HEK293 (cell line): ENCODE measurements at regions not wholly inside any gene's neighbourhood (a gene's known extent, or its start where the extent isn't known, plus 50 kb on each side); places are given as distances from the start of the nearest gene placed in this dataset.

Experiments used
- SP3 ChIP-seq: fragments of 450-650 bp; formaldehyde crosslinking; IDR thresholded peaks from 2 replicates; pipeline ENCODE4 v1.5.1; 2016; ENCODE audit warnings: missing biosample characterization, missing genetic modification characterization
- ZBTB11 ChIP-seq: fragments of 450-650 bp; formaldehyde crosslinking; conservative IDR thresholded peaks from 2 replicates; pipeline ENCODE4 v1.5.1; 2016; ENCODE audit warnings: low read depth, missing biosample characterization, missing genetic modification characterization
- ZBTB17 ChIP-seq: fragments of 450-650 bp; formaldehyde crosslinking; IDR thresholded peaks from 2 replicates; pipeline ENCODE4 v1.5.1; 2016; ENCODE audit warnings: missing biosample characterization, missing genetic modification characterization
- ZBTB7A ChIP-seq: fragments of 450-650 bp; formaldehyde crosslinking; IDR thresholded peaks from 2 replicates; pipeline ENCODE4 v1.5.1; 2016; ENCODE audit warnings: low read depth, missing biosample characterization, missing genetic modification characterization
- ZNF530 ChIP-seq: fragments of 450-650 bp; formaldehyde crosslinking; IDR thresholded peaks from 2 replicates; pipeline ENCODE4 v1.5.1; 2016; ENCODE audit warnings: low read depth, missing biosample characterization, missing genetic modification characterization
- ZNF549 ChIP-seq: fragments of 450-650 bp; IDR thresholded peaks from 2 replicates; pipeline ENCODE4 v1.5.1; 2018; ENCODE audit warnings: missing biosample characterization, missing genetic modification characterization, mild to moderate bottlenecking, inconsistent platforms, moderate library complexity
- TF ChIP-seq, protein P1 (sequence below): fragments of 450-650 bp; formaldehyde crosslinking; IDR thresholded peaks from 2 replicates; pipeline ENCODE4 v1.5.1; 2016; ENCODE audit warnings: missing biosample characterization, missing genetic modification characterization
- TF ChIP-seq, protein P2 (sequence below): fragments of 450-650 bp; formaldehyde crosslinking; IDR thresholded peaks from 2 replicates; pipeline ENCODE4 v1.5.1; 2016; ENCODE audit warnings: missing biosample characterization, missing genetic modification characterization, low read depth

- TF ChIP-seq, protein P1, sequence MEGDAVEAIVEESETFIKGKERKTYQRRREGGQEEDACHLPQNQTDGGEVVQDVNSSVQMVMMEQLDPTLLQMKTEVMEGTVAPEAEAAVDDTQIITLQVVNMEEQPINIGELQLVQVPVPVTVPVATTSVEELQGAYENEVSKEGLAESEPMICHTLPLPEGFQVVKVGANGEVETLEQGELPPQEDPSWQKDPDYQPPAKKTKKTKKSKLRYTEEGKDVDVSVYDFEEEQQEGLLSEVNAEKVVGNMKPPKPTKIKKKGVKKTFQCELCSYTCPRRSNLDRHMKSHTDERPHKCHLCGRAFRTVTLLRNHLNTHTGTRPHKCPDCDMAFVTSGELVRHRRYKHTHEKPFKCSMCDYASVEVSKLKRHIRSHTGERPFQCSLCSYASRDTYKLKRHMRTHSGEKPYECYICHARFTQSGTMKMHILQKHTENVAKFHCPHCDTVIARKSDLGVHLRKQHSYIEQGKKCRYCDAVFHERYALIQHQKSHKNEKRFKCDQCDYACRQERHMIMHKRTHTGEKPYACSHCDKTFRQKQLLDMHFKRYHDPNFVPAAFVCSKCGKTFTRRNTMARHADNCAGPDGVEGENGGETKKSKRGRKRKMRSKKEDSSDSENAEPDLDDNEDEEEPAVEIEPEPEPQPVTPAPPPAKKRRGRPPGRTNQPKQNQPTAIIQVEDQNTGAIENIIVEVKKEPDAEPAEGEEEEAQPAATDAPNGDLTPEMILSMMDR (tag by site-specific recombination): no peak
- TF ChIP-seq ZBTB17 (no peak), SP3 (tag by site-specific recombination) (no peak), ZNF549 (tag by site-specific recombination) (no peak), ZNF530 (tag by site-specific recombination) (no peak), ZBTB11 (tag by site-specific recombination) (no peak), ZBTB7A (tag by site-specific recombination) (no peak)
- TF ChIP-seq, protein P2, sequence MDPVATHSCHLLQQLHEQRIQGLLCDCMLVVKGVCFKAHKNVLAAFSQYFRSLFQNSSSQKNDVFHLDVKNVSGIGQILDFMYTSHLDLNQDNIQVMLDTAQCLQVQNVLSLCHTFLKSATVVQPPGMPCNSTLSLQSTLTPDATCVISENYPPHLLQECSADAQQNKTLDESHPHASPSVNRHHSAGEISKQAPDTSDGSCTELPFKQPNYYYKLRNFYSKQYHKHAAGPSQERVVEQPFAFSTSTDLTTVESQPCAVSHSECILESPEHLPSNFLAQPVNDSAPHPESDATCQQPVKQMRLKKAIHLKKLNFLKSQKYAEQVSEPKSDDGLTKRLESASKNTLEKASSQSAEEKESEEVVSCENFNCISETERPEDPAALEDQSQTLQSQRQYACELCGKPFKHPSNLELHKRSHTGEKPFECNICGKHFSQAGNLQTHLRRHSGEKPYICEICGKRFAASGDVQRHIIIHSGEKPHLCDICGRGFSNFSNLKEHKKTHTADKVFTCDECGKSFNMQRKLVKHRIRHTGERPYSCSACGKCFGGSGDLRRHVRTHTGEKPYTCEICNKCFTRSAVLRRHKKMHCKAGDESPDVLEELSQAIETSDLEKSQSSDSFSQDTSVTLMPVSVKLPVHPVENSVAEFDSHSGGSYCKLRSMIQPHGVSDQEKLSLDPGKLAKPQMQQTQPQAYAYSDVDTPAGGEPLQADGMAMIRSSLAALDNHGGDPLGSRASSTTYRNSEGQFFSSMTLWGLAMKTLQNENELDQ (tag by site-specific recombination): no peak
Observed at GRCh38 chr2:129698593-129698992, 280.9 kb upstream of the RAB6C start.
